AML-193 (cell line): ENCODE measurements at regions not wholly inside any gene's neighbourhood (a gene's known extent, or its start where the extent isn't known, plus 50 kb on each side); places are given as distances from the start of the nearest gene placed in this dataset.

Experiments used
- DNase-seq, 2 experiments: peaks; one replicate each; lab custom pipeline; 2025; lab: John Stamatoyannopoulos, UW

GRCh38 chr10:89829262-89829886, 128.0 kb downstream of the KIF20B start:
- DNase-seq, result no peak

GRCh38 chr10:89829887-89830269, 128.5 kb downstream of the KIF20B start:
- DNase-seq, result no peak

- DNase-seq, result no peak
These were observed 129.2 kb downstream of the KIF20B start for GRCh38 chr10:89830624-89831023.

GRCh38 chr10:89836840-89837164, 135.4 kb downstream of the KIF20B start:
- DNase-seq, result no peak

GRCh38 chr10:89837165-89838043, 136.0 kb downstream of the KIF20B start:
- no peak for DNase-seq

GRCh38 chr10:89838044-89838615, 136.7 kb downstream of the KIF20B start:
- no peak for DNase-seq

GRCh38 chr10:89845541-89846280, 144.3 kb downstream of the KIF20B start:
- no peak for DNase-seq

GRCh38 chr10:89846281-89846630, 144.9 kb downstream of the KIF20B start:
- DNase-seq, result no peak

GRCh38 chr10:89846786-89847185, 145.4 kb downstream of the KIF20B start:
- no peak for DNase-seq

- no peak for DNase-seq
These were observed 151.5 kb downstream of the KIF20B start for GRCh38 chr10:89852872-89853271.

- no peak for DNase-seq
These were observed 152.4 kb downstream of the KIF20B start for GRCh38 chr10:89853781-89854191.

- DNase-seq, result no peak
These were observed 156.1 kb downstream of the KIF20B start for GRCh38 chr10:89857431-89858042.

- DNase-seq, result no peak
These were observed 159.8 kb downstream of the KIF20B start for GRCh38 chr10:89861199-89861573.

GRCh38 chr10:89861584-89862301, 160.4 kb downstream of the KIF20B start:
- DNase-seq, result no peak

- DNase-seq, result no peak
These were observed 166.6 kb downstream of the KIF20B start for GRCh38 chr10:89867964-89868363.

GRCh38 chr10:89869180-89869579, 167.8 kb downstream of the KIF20B start:
- no peak for DNase-seq

GRCh38 chr10:89869592-89870156, 168.3 kb downstream of the KIF20B start:
- no peak for DNase-seq

GRCh38 chr10:89870936-89871335, 169.5 kb downstream of the KIF20B start:
- DNase-seq, result no peak

GRCh38 chr10:89873055-89873454, 171.7 kb downstream of the KIF20B start:
- no peak for DNase-seq

- DNase-seq, result no peak
These were observed 174.2 kb downstream of the KIF20B start for GRCh38 chr10:89875557-89875956.

- no peak for DNase-seq
These were observed 177.7 kb downstream of the KIF20B start for GRCh38 chr10:89879121-89879520.
